Thyroid gland (tissue), 4 donors: ENCODE measurements at regions not wholly inside any gene's neighbourhood (a gene's known extent, or its start where the extent isn't known, plus 50 kb on each side); places are given as distances from the start of the nearest gene placed in this dataset.

ENCODE experiments used
- POLR2A ChIP-seq, 2 donors: fragments of 450-650 bp; IDR thresholded peaks; one replicate each; pipeline ENCODE4 v1.6.1; 2017; ENCODE audit warnings: antibody characterized with exemption in 2 of 2, mild to moderate bottlenecking in 2 of 2, moderate library complexity in 1 of 2
- TF ChIP-seq, protein P1 (sequence below), 6 experiments: fragments of 200-600 bp in 3 of 6; fragments of 450-650 bp in 3 of 6; sonication (generic) in 3 of 6; IDR thresholded peaks; one replicate each; pipeline ENCODE4 v1.5.1; 2016 to 2019; ENCODE audit warnings: antibody characterized with exemption in 6 of 6, mild to moderate bottlenecking in 2 of 6, inconsistent platforms in 1 of 6, moderate library complexity in 1 of 6

DNA sequence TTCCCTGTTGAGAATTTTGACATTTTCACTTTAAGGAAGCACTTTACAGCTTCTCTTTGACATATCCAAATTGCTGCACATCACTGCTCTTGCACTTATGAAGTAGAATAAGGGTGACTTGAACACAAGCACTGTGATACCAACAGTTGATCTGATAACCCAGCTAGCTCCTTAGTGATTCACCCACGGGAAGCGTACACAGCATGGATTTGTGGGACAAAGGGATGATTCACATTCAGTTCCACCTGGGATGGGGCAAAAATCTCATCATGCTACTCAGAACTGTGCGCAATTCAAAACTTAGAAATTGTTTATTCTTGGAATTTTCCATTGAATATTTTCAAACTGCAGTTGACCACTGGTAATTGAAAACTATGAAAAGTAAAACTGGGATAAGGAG lies 1565.5 kb upstream of the CDH9 start:
- TF ChIP-seq, protein P1, sequence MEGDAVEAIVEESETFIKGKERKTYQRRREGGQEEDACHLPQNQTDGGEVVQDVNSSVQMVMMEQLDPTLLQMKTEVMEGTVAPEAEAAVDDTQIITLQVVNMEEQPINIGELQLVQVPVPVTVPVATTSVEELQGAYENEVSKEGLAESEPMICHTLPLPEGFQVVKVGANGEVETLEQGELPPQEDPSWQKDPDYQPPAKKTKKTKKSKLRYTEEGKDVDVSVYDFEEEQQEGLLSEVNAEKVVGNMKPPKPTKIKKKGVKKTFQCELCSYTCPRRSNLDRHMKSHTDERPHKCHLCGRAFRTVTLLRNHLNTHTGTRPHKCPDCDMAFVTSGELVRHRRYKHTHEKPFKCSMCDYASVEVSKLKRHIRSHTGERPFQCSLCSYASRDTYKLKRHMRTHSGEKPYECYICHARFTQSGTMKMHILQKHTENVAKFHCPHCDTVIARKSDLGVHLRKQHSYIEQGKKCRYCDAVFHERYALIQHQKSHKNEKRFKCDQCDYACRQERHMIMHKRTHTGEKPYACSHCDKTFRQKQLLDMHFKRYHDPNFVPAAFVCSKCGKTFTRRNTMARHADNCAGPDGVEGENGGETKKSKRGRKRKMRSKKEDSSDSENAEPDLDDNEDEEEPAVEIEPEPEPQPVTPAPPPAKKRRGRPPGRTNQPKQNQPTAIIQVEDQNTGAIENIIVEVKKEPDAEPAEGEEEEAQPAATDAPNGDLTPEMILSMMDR (IDR thresholded peaks at IDR 0.05) = no peak
- TF ChIP-seq POLR2A (IDR thresholded peaks at IDR 0.05) = no peak
